ENCODE measurements at regions not wholly inside any gene's neighbourhood (a gene's known extent, or its start where the extent isn't known, plus 50 kb on each side); places are given as distances from the start of the nearest gene placed in this dataset.

DNA sequence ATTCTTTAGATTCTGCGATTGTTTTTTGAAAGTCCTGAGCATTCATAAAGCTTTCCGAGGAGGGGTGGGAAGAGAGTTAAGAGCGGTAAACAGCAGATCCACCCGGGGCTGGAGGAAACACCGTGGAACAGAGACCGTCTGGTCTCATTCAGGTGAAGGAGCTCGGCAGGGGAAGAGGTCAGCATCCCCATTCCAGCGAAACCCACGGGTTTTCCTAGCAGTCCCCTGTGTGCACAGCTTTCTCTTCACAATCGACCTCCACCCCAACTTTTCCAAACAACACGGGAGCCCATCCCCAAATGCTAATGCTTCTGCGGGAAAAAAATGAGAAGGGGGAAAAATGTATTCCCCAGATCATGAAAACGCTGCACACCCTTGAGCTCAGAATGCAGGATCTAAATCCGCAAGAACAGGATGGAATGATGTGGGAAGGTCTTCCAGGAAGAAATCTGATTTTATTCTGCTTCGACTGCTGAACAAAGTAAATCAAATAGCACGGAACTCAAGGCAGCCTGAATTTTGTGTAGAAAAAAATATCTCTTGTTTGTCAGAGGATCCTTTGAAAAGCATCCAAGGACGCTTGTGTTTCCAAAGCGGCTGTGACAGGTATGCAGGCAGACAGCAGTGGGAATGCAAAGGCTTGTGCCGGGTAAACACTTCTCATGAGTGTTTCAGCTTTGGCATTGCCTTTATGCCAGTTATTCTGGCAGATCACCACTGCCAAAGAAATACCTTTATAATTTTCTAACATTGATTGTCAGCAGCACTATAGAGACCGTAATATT is 128.8 kb downstream of the NDUFA12 start:
- intact Hi-C loops (cut with micrococcal nuclease): loop anchor here (1.0 to 10.0 kb wide), 6 partner anchors 162 to 740 kb away; no protein-coding TSS in a partner anchor

More for the DNA sequence above, 128.8 kb downstream of the NDUFA12 start:
- ChIA-PET RAD21 (ENCODE audit: low non-redundant PET in 1 of 2, low total read pairs in 2 of 2, uncharacterized antibody in 2 of 2, unreplicated experiment in 2 of 2) (interaction anchor here (1.1 to 1.2 kb wide), 2 partner anchors 328 to 329 kb away, joined by 4 to 5 read pairs; no protein-coding TSS in a partner anchor), CTCF (interaction anchor here (0.8 to 1.6 kb wide), 19 partner anchors 11 to 749 kb away, joined by 3 to 20 read pairs (median 4); no protein-coding TSS in a partner anchor), POLR2A (interaction anchor here (0.6 to 1.1 kb wide), 3 partner anchors 223 to 329 kb away, joined by 3 to 5 read pairs (median 3); no protein-coding TSS in a partner anchor)
- Histone ChIP-seq H4K20me1 (ENCODE audit: insufficient read depth) (no peaks in the 10 kb centered on the region), H3K9me3 (ENCODE audit: control insufficient read depth in 1 of 2, insufficient read depth in 1 of 2, low read depth in 1 of 2, low read length in 2 of 2) (no peaks in the 10 kb centered on the region), H3K9ac (ENCODE audit: low read length) (no peak overlapping the region), H3K27ac (ENCODE audit: low read depth, low read length) (no peak overlapping the region), H3K9me2 (ENCODE audit: insufficient read depth) (no peaks in the 10 kb centered on the region), H3K4me1 (ENCODE audit: control insufficient read depth in 1 of 2, insufficient read depth in 2 of 2, low read length in 2 of 2) (peaks cover 19 to 26% of the 10 kb centered on the region in 2 experiments; a peak in 3 of 4 replicates), H3K36me3 (ENCODE audit: control insufficient read depth in 1 of 2, insufficient read depth in 2 of 2, low read length in 2 of 2) (no peaks in the 10 kb centered on the region), H2AFZ (ENCODE audit: low read depth, low read length, poor library complexity, severe bottlenecking) (no peak overlapping the region), H3K4me3 (replicated peaks in 1 of 2; ENCODE audit: low read depth in 1 of 2, low read length in 2 of 2) (no peak overlapping the region), H3K27me3 (ENCODE audit: insufficient read depth, low read length) (no peaks in the 10 kb centered on the region), H3K79me2 (ENCODE audit: insufficient read depth, low read length) (no peaks in the 10 kb centered on the region), H3K4me2 (ENCODE audit: low read length) (no peak overlapping the region)
- DNase-seq (ENCODE audit: low read depth, low spot score) (no peak), ATAC-seq (no peak)
- BruUV-seq (replicated peaks): no TSS peak
- TF ChIP-seq ELF1 (IDR thresholded peaks at IDR 0.05; ENCODE audit: borderline replicate concordance, low read depth): no peak
- no peak for TF ChIP-seq POLR2A (IDR thresholded peaks at IDR 0.05; ENCODE audit: borderline replicate concordance, extremely low read depth, insufficient read depth, insufficient read length)
- TF ChIP-seq SRF (IDR thresholded peaks at IDR 0.05; ENCODE audit: low read depth): no peak
- TF ChIP-seq, protein P1, sequence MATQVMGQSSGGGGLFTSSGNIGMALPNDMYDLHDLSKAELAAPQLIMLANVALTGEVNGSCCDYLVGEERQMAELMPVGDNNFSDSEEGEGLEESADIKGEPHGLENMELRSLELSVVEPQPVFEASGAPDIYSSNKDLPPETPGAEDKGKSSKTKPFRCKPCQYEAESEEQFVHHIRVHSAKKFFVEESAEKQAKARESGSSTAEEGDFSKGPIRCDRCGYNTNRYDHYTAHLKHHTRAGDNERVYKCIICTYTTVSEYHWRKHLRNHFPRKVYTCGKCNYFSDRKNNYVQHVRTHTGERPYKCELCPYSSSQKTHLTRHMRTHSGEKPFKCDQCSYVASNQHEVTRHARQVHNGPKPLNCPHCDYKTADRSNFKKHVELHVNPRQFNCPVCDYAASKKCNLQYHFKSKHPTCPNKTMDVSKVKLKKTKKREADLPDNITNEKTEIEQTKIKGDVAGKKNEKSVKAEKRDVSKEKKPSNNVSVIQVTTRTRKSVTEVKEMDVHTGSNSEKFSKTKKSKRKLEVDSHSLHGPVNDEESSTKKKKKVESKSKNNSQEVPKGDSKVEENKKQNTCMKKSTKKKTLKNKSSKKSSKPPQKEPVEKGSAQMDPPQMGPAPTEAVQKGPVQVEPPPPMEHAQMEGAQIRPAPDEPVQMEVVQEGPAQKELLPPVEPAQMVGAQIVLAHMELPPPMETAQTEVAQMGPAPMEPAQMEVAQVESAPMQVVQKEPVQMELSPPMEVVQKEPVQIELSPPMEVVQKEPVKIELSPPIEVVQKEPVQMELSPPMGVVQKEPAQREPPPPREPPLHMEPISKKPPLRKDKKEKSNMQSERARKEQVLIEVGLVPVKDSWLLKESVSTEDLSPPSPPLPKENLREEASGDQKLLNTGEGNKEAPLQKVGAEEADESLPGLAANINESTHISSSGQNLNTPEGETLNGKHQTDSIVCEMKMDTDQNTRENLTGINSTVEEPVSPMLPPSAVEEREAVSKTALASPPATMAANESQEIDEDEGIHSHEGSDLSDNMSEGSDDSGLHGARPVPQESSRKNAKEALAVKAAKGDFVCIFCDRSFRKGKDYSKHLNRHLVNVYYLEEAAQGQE (IDR thresholded peaks at IDR 0.05; ENCODE audit: low read depth): no peak
- TF ChIP-seq ZNF274 (IDR thresholded peaks at IDR 0.05; ENCODE audit: low read depth, low read length): no peak
- TF ChIP-seq EGR1 (IDR thresholded peaks at IDR 0.05; ENCODE audit: low read depth): no peak
- TF ChIP-seq CEBPB (IDR thresholded peaks at IDR 0.05; ENCODE audit: low read depth): no peak
- TF ChIP-seq EZH2phosphoT487 (IDR thresholded peaks at IDR 0.05; ENCODE audit: borderline replicate concordance): no peak
- TF ChIP-seq CBX3 (IDR thresholded peaks at IDR 0.05; ENCODE audit: low read depth): no peak
- no peak for TF ChIP-seq EZH2 (IDR thresholded peaks at IDR 0.05)
- no peak for TF ChIP-seq RAD21 (IDR thresholded peaks at IDR 0.05; ENCODE audit: low read depth)
- TF ChIP-seq, protein P2, sequence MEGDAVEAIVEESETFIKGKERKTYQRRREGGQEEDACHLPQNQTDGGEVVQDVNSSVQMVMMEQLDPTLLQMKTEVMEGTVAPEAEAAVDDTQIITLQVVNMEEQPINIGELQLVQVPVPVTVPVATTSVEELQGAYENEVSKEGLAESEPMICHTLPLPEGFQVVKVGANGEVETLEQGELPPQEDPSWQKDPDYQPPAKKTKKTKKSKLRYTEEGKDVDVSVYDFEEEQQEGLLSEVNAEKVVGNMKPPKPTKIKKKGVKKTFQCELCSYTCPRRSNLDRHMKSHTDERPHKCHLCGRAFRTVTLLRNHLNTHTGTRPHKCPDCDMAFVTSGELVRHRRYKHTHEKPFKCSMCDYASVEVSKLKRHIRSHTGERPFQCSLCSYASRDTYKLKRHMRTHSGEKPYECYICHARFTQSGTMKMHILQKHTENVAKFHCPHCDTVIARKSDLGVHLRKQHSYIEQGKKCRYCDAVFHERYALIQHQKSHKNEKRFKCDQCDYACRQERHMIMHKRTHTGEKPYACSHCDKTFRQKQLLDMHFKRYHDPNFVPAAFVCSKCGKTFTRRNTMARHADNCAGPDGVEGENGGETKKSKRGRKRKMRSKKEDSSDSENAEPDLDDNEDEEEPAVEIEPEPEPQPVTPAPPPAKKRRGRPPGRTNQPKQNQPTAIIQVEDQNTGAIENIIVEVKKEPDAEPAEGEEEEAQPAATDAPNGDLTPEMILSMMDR (IDR thresholded peaks at IDR 0.05 in 2 of 3, conservative IDR thresholded peaks at IDR 0.05 in 1 of 3; ENCODE audit: borderline replicate concordance in 1 of 3, insufficient read depth in 1 of 3, low read depth in 2 of 3, low read length in 2 of 3): no peak

Measured in HCT116 (cell line).